PC-9 (cell line): ENCODE measurements at regions not wholly inside any gene's neighbourhood (a gene's known extent, or its start where the extent isn't known, plus 50 kb on each side); places are given as distances from the start of the nearest gene placed in this dataset.

Experiments used
- BruUV-seq: library from RNA; stranded (reverse); fragments of 400-500 nt; replicated peaks from 2 replicates; lab custom pipeline; 2021; lab: Mats Ljungman, UMichigan
- CTCF ChIA-PET: fragments of 300-600 bp; sonication (Branson Sonifier 250); formaldehyde crosslinking; loops from one replicate; lab custom pipeline; 2022; ENCODE audit warnings: antibody characterized with exemption; lab: Charles Lee
- POLR2A ChIA-PET: fragments of 300-600 bp; sonication (Branson Sonifier 250); formaldehyde crosslinking; loops from one replicate; lab custom pipeline; 2022; ENCODE audit warnings: antibody characterized with exemption; ENCODE audit not compliant: unreplicated experiment; lab: Charles Lee
- DNase-seq, 2 experiments: peaks; one replicate each; pipeline versions ENCODE4 v3.0.0 to v3.0.0-alpha.2; 2015 to 2022; ENCODE audit warnings: mixed read lengths in 1 of 2
- H2AFZ ChIP-seq: fragments of 200-600 bp; sonication (generic); 2 replicates; pipeline ENCODE4 v1.8.1; 2017; ENCODE audit warnings: antibody characterized with exemption
- H3F3A ChIP-seq: fragments of 200-600 bp; sonication (generic); 2 replicates; pipeline ENCODE4 v1.8.1; 2017; ENCODE audit warnings: antibody characterized with exemption, mild to moderate bottlenecking, low read depth; ENCODE audit not compliant: insufficient read depth
- H3K27ac ChIP-seq: fragments of 200-600 bp; sonication (generic); 2 replicates; pipeline ENCODE4 v1.6.1; 2016; ENCODE audit warnings: mixed run types
- H3K27me3 ChIP-seq: fragments of 200-600 bp; sonication (generic); 2 replicates; pipeline ENCODE4 v1.6.1; 2016; ENCODE audit warnings: low read depth, mixed run types; ENCODE audit not compliant: insufficient read depth
- H3K36me3 ChIP-seq: fragments of 200-600 bp; sonication (generic); 2 replicates; pipeline ENCODE4 v1.6.1; 2016; ENCODE audit warnings: low read depth, mixed run types
- H3K4me1 ChIP-seq: fragments of 200-600 bp; sonication (generic); replicated peaks from 2 replicates; pipeline ENCODE4 v1.6.1; 2016; ENCODE audit warnings: mixed run types; ENCODE audit not compliant: insufficient read depth
- H3K4me2 ChIP-seq: fragments of 200-600 bp; sonication (generic); 2 replicates; pipeline ENCODE4 v1.6.1; 2017; ENCODE audit warnings: mixed run types
- H3K4me3 ChIP-seq: fragments of 200-600 bp; sonication (generic); 2 replicates; pipeline ENCODE4 v1.6.1; 2016; ENCODE audit warnings: mixed run types
- H3K79me2 ChIP-seq: fragments of 200-600 bp; sonication (generic); 2 replicates; pipeline ENCODE4 v1.6.1; 2017; ENCODE audit warnings: low read depth, mixed run types
- H3K9me2 ChIP-seq: fragments of 200-600 bp; sonication (generic); 2 replicates; pipeline ENCODE4 v1.8.1; 2017; ENCODE audit warnings: mild to moderate bottlenecking; ENCODE audit not compliant: insufficient read depth
- H3K9me3 ChIP-seq: fragments of 200-600 bp; sonication (generic); 2 replicates; pipeline ENCODE4 v1.8.1; 2016; ENCODE audit warnings: low read depth; ENCODE audit not compliant: insufficient read depth
- H4K20me1 ChIP-seq: fragments of 200-600 bp; sonication (generic); 2 replicates; pipeline ENCODE4 v1.8.1; 2017; ENCODE audit not compliant: insufficient read depth
- EZH2 ChIP-seq: fragments of 200-600 bp; sonication (generic); IDR thresholded peaks from 2 replicates; pipeline ENCODE4 v1.8.0; 2017; ENCODE audit warnings: antibody characterized with exemption, low read depth
- intact Hi-C: fragments of 100-400 bp; cut with micrococcal nuclease; formaldehyde crosslinking; loops from one replicate; pipeline ENCODE4 v1.10.0; 2022; ENCODE audit not compliant: unreplicated experiment
- TF ChIP-seq, protein P1 (sequence below): fragments of 200-600 bp; sonication (generic); conservative IDR thresholded peaks from 2 replicates; pipeline ENCODE4 v1.6.1; 2017; ENCODE audit warnings: mixed run types, antibody characterized with exemption, mild to moderate bottlenecking, moderate library complexity

DNA sequence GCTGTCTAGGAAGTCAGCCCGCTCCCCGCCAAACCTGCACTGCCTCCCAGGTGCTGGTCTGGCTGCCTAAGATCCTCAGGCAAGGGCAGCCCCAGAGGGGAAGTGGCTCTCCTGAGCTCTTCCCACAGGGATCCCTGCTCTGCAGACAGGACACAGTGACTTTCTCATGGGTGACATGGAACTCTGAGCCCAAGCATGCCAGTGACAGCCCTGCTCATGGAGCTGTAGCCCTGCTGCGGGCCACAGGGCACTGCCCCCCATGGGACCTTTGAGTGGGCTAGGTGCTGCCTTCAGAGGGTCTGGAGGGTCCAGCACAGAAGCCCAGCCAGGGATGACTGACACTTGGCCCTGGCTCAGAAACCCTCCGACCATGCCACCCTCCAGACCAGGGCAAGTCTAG, 109.1 kb downstream of the TUBA3C start:
- no peak for TF ChIP-seq EZH2
- TF ChIP-seq, protein P1, sequence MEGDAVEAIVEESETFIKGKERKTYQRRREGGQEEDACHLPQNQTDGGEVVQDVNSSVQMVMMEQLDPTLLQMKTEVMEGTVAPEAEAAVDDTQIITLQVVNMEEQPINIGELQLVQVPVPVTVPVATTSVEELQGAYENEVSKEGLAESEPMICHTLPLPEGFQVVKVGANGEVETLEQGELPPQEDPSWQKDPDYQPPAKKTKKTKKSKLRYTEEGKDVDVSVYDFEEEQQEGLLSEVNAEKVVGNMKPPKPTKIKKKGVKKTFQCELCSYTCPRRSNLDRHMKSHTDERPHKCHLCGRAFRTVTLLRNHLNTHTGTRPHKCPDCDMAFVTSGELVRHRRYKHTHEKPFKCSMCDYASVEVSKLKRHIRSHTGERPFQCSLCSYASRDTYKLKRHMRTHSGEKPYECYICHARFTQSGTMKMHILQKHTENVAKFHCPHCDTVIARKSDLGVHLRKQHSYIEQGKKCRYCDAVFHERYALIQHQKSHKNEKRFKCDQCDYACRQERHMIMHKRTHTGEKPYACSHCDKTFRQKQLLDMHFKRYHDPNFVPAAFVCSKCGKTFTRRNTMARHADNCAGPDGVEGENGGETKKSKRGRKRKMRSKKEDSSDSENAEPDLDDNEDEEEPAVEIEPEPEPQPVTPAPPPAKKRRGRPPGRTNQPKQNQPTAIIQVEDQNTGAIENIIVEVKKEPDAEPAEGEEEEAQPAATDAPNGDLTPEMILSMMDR, result no peak
- intact Hi-C loops, result no loop called here
- no peak overlapping the region for H3K4me3 ChIP-seq
- H3K4me1 ChIP-seq, result no peaks in the 10 kb centered on the region
- ChIA-PET CTCF (no interaction called here), POLR2A (no interaction called here)
- no peaks in the 10 kb centered on the region for H3F3A ChIP-seq
- H3K4me2 ChIP-seq, result no peak overlapping the region
- no peaks in the 10 kb centered on the region for H3K79me2 ChIP-seq
- no peak overlapping the region for H2AFZ ChIP-seq
- no peak for DNase-seq
- BruUV-seq, result no TSS peak
- H3K36me3 ChIP-seq, result no peaks in the 10 kb centered on the region
- peaks cover 21% of the 10 kb centered on the region for H3K27me3 ChIP-seq
- H3K9me3 ChIP-seq, result no peaks in the 10 kb centered on the region
- H3K27ac ChIP-seq, result no peak overlapping the region
- no peaks in the 10 kb centered on the region for H4K20me1 ChIP-seq
- H3K9me2 ChIP-seq, result no peaks in the 10 kb centered on the region

DNA sequence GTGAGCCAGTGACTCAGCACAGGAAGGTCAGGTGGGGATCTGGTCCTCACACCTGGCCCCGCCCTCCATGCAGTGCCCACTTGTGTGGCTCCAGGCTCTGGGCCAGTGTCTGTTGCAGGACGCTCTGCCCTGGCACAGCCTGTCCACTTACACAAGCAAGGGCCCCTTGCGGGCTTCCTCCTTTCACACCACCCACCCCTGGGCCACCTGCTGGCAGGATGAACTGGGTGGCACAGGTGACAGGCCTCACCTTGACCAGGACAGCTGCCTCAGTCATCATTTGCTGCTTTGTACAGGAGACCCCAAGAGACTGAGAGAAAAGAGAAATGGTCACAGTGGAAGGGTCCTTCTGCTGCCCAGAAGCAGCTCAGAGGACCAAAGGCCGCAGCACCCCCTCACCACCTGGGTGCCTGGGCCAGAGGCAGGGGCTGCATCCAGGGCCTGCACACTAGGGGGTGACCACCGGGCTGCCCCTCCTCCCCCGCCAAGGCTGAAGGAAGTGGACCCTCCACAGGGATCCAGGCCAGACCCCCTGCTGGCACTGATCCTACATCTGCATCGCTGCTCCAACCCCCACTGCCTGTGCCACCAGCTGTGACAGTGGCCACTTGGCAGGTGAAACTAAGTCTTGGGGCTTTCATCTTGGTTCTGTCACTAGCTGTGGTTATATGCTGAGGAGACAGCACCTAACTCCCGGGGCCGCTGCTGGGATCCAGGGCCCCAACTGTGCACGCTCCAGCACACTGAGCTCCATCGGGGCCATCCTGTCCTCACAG, 110.3 kb downstream of the TUBA3C start:
- no peak overlapping the region for H3K4me2 ChIP-seq
- no peaks in the 10 kb centered on the region for H3K36me3 ChIP-seq
- no peak for TF ChIP-seq EZH2
- CTCF ChIA-PET, result no interaction called here
- POLR2A ChIA-PET, result no interaction called here
- DNase-seq, result no peak
- H3K79me2 ChIP-seq, result no peaks in the 10 kb centered on the region
- H3K4me1 ChIP-seq, result no peaks in the 10 kb centered on the region
- H3K27ac ChIP-seq, result no peak overlapping the region
- no peak overlapping the region for H3K4me3 ChIP-seq
- no peaks in the 10 kb centered on the region for H4K20me1 ChIP-seq
- H2AFZ ChIP-seq, result no peak overlapping the region
- H3K9me3 ChIP-seq, result no peaks in the 10 kb centered on the region
- H3K9me2 ChIP-seq, result no peaks in the 10 kb centered on the region; the same call in 1 of the 2 replicates
- intact Hi-C loops, result no loop called here
- H3K27me3 ChIP-seq, result peaks cover 21% of the 10 kb centered on the region
- BruUV-seq, result no TSS peak
- H3F3A ChIP-seq, result no peaks in the 10 kb centered on the region

DNA sequence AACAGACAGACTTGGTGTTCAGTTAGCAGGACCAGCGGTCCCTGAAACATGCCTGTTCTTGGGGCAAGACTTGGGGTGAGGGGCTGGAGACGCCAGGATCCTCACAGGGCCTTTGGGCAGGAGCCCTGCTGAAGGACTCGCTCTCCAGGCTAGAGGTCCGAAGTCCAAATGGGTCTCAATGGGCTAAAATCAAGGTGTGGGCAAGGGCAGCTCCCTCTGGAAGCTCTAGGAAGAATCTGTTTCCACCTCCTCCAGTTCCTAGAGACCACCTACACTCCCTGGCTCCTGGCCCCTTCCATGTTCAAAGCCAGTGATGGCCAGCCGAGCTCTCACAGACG, 111.3 kb downstream of the TUBA3C start:
- H3K9me2 ChIP-seq, result no peaks in the 10 kb centered on the region; the same call in 1 of the 2 replicates
- no peak overlapping the region for H3K4me2 ChIP-seq
- no peaks in the 10 kb centered on the region for H3K4me1 ChIP-seq
- H3K9me3 ChIP-seq, result no peaks in the 10 kb centered on the region
- POLR2A ChIA-PET, result no interaction called here
- H3K36me3 ChIP-seq, result no peaks in the 10 kb centered on the region
- no peak overlapping the region for H3K27ac ChIP-seq
- intact Hi-C loops, result no loop called here
- H4K20me1 ChIP-seq, result no peaks in the 10 kb centered on the region
- BruUV-seq, result no TSS peak
- TF ChIP-seq EZH2, result no peak
- CTCF ChIA-PET, result no interaction called here
- no peak overlapping the region for H2AFZ ChIP-seq
- H3F3A ChIP-seq, result no peaks in the 10 kb centered on the region
- no peak for DNase-seq
- H3K27me3 ChIP-seq, result peaks cover 21% of the 10 kb centered on the region
- no peaks in the 10 kb centered on the region for H3K79me2 ChIP-seq
- no peak overlapping the region for H3K4me3 ChIP-seq

DNA sequence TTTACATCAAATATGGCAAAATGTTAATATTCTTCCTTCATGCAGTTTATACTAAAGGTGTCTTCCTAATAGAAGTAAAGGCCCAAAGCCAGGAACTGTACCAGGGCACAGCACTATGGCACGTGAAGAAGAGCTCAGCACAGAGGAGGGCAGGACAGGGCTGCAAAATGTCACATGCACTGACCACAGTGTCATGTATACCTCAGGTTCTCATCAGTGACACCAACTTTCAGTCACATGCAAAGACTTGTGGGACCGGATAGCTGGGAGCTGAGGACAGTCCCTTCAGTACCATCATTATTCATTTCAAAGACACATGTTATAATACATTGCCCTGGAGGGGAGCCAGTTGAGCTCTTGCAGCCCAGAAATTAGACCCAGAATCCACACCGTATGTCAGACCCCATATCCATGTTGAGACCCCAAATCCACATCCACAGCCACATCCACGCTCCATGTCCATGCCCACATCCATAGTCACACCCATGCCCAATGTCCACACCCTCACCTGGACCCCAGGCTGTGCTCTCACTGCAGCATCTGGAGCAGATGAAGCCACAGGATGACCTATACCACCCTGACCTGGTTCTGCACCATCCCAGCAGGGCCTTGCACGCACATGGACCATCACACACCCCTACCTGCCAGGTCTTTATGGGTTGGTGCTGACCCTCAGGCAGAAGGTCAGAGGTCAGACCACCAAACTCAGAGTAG, 111.8 kb downstream of the TUBA3C start:
- H4K20me1 ChIP-seq, result no peaks in the 10 kb centered on the region
- no peak for DNase-seq
- H3F3A ChIP-seq, result no peaks in the 10 kb centered on the region
- intact Hi-C loops, result no loop called here
- no peaks in the 10 kb centered on the region for H3K36me3 ChIP-seq
- no peak for TF ChIP-seq EZH2
- TF ChIP-seq, protein P1, result no peak
- H3K9me2 ChIP-seq, result no peaks in the 10 kb centered on the region; the same call in 1 of the 2 replicates
- BruUV-seq, result no TSS peak
- no peaks in the 10 kb centered on the region for H3K4me1 ChIP-seq
- ChIA-PET POLR2A (no interaction called here), CTCF (no interaction called here)
- peaks cover 21% of the 10 kb centered on the region for H3K27me3 ChIP-seq
- H3K4me3 ChIP-seq, result no peak overlapping the region
- no peak overlapping the region for H2AFZ ChIP-seq
- no peak overlapping the region for H3K27ac ChIP-seq
- no peaks in the 10 kb centered on the region for H3K9me3 ChIP-seq
- no peak overlapping the region for H3K4me2 ChIP-seq
- H3K79me2 ChIP-seq, result no peaks in the 10 kb centered on the region
